Psoas muscle (tissue), 7 donors: ENCODE measurements at regions not wholly inside any gene's neighbourhood (a gene's known extent, or its start where the extent isn't known, plus 50 kb on each side); places are given as distances from the start of the nearest gene placed in this dataset.

Experiments
- ATAC-seq, 4 donors: fragments of 200-7000 bp; cut with Tn5 transposase; one replicate each; pipeline ENCODE4 v1.9.1; 2020; ENCODE audit warnings: moderate library complexity in 3 of 4, mild to moderate bottlenecking in 2 of 4
- DNase-seq, 2 donors: peaks; one replicate each; pipeline ENCODE4 v3.0.0-alpha.2; 2020
- H3K27ac ChIP-seq: fragments of 200-600 bp; one replicate; pipeline ENCODE4 v1.8.0; 2022
- H3K27me3 ChIP-seq, 3 donors: fragments of 200-600 bp in 1 of 3; one replicate each; pipeline versions ENCODE4 v1.6.1 to v1.8.0; 2013 to 2022; ENCODE audit warnings: low read length in 2 of 3, mild to moderate bottlenecking in 2 of 3, moderate library complexity in 1 of 3; ENCODE audit not compliant: insufficient read depth in 3 of 3
- H3K36me3 ChIP-seq, 2 donors: fragments of 200-600 bp in 1 of 2; one replicate each; pipeline versions ENCODE4 v1.6.1 to v1.8.0; 2013 to 2022; ENCODE audit warnings: low read depth in 1 of 2, mild to moderate bottlenecking in 1 of 2, moderate library complexity in 1 of 2; ENCODE audit not compliant: insufficient read depth in 1 of 2
- H3K4me1 ChIP-seq: fragments of 200-600 bp; one replicate; pipeline ENCODE4 v1.8.0; 2022
- H3K4me3 ChIP-seq: fragments of 200-600 bp; one replicate; pipeline ENCODE4 v1.8.0; 2022; ENCODE audit warnings: mild to moderate bottlenecking
- H3K9me3 ChIP-seq: fragments of 200-600 bp; one replicate; pipeline ENCODE4 v1.8.0; 2022
- CTCF ChIP-seq: fragments of 200-600 bp; IDR thresholded peaks from one replicate; pipeline ENCODE4 v1.8.0; 2022; ENCODE audit warnings: antibody characterized with exemption
- WGBS, 3 donors: extraction: QIAGEN DNeasy Blood & Tissue Kit; methylation state at CpG; one replicate each; pipeline versions ENCODE4 v1.1.6 to v1.1.7; 2013; 5-methylcytosine and 5-hydroxymethylcytosine counted together
- intact Hi-C, 2 donors: fragments of 100-400 bp; cut with DNase I; formaldehyde crosslinking; loops; one replicate each; pipeline versions ENCODE4 v1.11.0 to v1.14.2; 2022
- donor health status: healthy with polysubstance abuse.
- donor health status: DM: no; HTN: no; CAD: no; lungs with moderate emphysema.
- donor health status: Bipolar disorder and iron deficiency.
- donor health status: healthy.
- donor health status: DM: yes; HTN: yes; CAD: no.
- donor health status: DM: no; HTN: no; CAD: no.
- donor health status: DM: yes; HTN: yes; CAD: no.

- no peak overlapping the region for H3K4me3 ChIP-seq
- no peaks in the 10 kb centered on the region for H3K36me3 ChIP-seq
- intact Hi-C loops = no loop called here
- H3K27me3 ChIP-seq = no peaks in the 10 kb centered on the region
- no peak for TF ChIP-seq CTCF
- no peak for ATAC-seq
- H3K9me3 ChIP-seq = no peaks in the 10 kb centered on the region
- WGBS, 3 donors = 22 to 27% (median 22%) methylated on average over 9 of the region's 9 CpGs
- DNase-seq = no peak
- no peak overlapping the region for H3K27ac ChIP-seq
- no peaks in the 10 kb centered on the region for H3K4me1 ChIP-seq
These were observed 756.5 kb downstream of the GALR1 start for GRCh38 chr18:78006006-78006773.

- ATAC-seq (no peak), DNase-seq (no peak)
- Histone ChIP-seq H3K36me3 (no peaks in the 10 kb centered on the region), H3K4me3 (no peak overlapping the region), H3K27me3 (no peaks in the 10 kb centered on the region), H3K9me3 (no peaks in the 10 kb centered on the region), H3K27ac (no peak overlapping the region), H3K4me1 (no peaks in the 10 kb centered on the region)
- TF ChIP-seq CTCF = no peak
- intact Hi-C loops = no loop called here
- WGBS, 3 donors = 17 to 25% (median 24%) methylated on average over 6 of the region's 6 CpGs
These were observed 757.2 kb downstream of the GALR1 start for GRCh38 chr18:78006774-78007260.

- intact Hi-C loops = no loop called here
- ATAC-seq (no peak), DNase-seq (no peak)
- Histone ChIP-seq H3K4me3 (no peak overlapping the region), H3K4me1 (no peaks in the 10 kb centered on the region), H3K27me3 (no peaks in the 10 kb centered on the region), H3K9me3 (no peaks in the 10 kb centered on the region), H3K36me3 (no peaks in the 10 kb centered on the region), H3K27ac (no peak overlapping the region)
- no peak for TF ChIP-seq CTCF
These were observed 760.7 kb downstream of the GALR1 start for GRCh38 chr18:78010363-78010762.

- ATAC-seq = no peak
- no peak for TF ChIP-seq CTCF
- 72 to 83% (median 81%) methylated on average over 8 of the region's 8 CpGs for WGBS, 3 donors
- Histone ChIP-seq H3K27ac (no peak overlapping the region), H3K4me3 (no peak overlapping the region), H3K4me1 (no peaks in the 10 kb centered on the region), H3K27me3 (no peaks in the 10 kb centered on the region), H3K36me3 (no peaks in the 10 kb centered on the region), H3K9me3 (no peaks in the 10 kb centered on the region)
- no peak for DNase-seq
- intact Hi-C loops = no loop called here
These were observed 768.2 kb downstream of the GALR1 start for GRCh38 chr18:78017869-78018268.

GRCh38 chr18:78021196-78021595 is 771.5 kb downstream of the GALR1 start:
- H3K27me3 ChIP-seq = no peaks in the 10 kb centered on the region
- 49 to 61% (median 59%) methylated on average over 3 of the region's 3 CpGs for WGBS, 3 donors
- no peak overlapping the region for H3K27ac ChIP-seq
- H3K4me1 ChIP-seq = no peaks in the 10 kb centered on the region
- no peaks in the 10 kb centered on the region for H3K9me3 ChIP-seq
- DNase-seq = no peak
- ATAC-seq = no peak
- TF ChIP-seq CTCF = no peak
- intact Hi-C loops = no loop called here
- no peak overlapping the region for H3K4me3 ChIP-seq
- no peaks in the 10 kb centered on the region for H3K36me3 ChIP-seq
